Ishikawa (cell line): ENCODE measurements at regions not wholly inside any gene's neighbourhood (a gene's known extent, or its start where the extent isn't known, plus 50 kb on each side); places are given as distances from the start of the nearest gene placed in this dataset.

Experiments
- CEBPB ChIP-seq: IDR thresholded peaks from 2 replicates; pipeline ENCODE4 v1.6.1; 2012
- CREB1 ChIP-seq: IDR thresholded peaks from 2 replicates; pipeline ENCODE4 v1.6.1; 2012; ENCODE audit warnings: low read depth
- EGR1 ChIP-seq: IDR thresholded peaks from 2 replicates; pipeline ENCODE4 v1.6.1; 2012
- EP300 ChIP-seq: IDR thresholded peaks from 2 replicates; pipeline ENCODE4 v1.6.1; 2012; ENCODE audit warnings: borderline replicate concordance
- FOXM1 ChIP-seq: IDR thresholded peaks from 2 replicates; pipeline ENCODE4 v1.6.1; 2012; ENCODE audit warnings: low read depth, borderline replicate concordance
- MAX ChIP-seq: IDR thresholded peaks from 2 replicates; pipeline ENCODE4 v1.6.1; 2012
- NFIC ChIP-seq: IDR thresholded peaks from 2 replicates; pipeline ENCODE4 v1.6.1; 2012
- RAD21 ChIP-seq: IDR thresholded peaks from 2 replicates; pipeline ENCODE4 v1.6.1; 2012; ENCODE audit warnings: low read depth
- REST ChIP-seq: IDR thresholded peaks from 2 replicates; pipeline ENCODE4 v1.6.1; 2012; ENCODE audit warnings: low read depth, mild to moderate bottlenecking
- TAF1 ChIP-seq: IDR thresholded peaks from 2 replicates; pipeline ENCODE4 v1.6.1; 2012; ENCODE audit warnings: low read depth, mild to moderate bottlenecking
- TCF12 ChIP-seq: IDR thresholded peaks from 2 replicates; pipeline ENCODE4 v1.6.1; 2012; ENCODE audit warnings: low read depth
- TEAD4 ChIP-seq: IDR thresholded peaks from 2 replicates; pipeline ENCODE4 v1.6.1; 2012
- USF1 ChIP-seq: IDR thresholded peaks from 2 replicates; pipeline ENCODE4 v1.6.1; 2012
- YY1 ChIP-seq: IDR thresholded peaks from 2 replicates; pipeline ENCODE4 v1.6.1; 2012; ENCODE audit warnings: low read depth
- ZBTB7A ChIP-seq: IDR thresholded peaks from 2 replicates; pipeline ENCODE4 v1.6.1; 2012; ENCODE audit warnings: low read depth

- TF ChIP-seq MAX: no peak
Observed at GRCh38 chr4:125370478-125370877, 55.7 kb downstream of the FAT4 start.

GRCh38 chr4:125382995-125383394, 68.2 kb downstream of the FAT4 start:
- no peak for TF ChIP-seq CEBPB
- TF ChIP-seq YY1: no peak
- no peak for TF ChIP-seq ZBTB7A
- TF ChIP-seq MAX: no peak
- TF ChIP-seq RAD21: no peak
- no peak for TF ChIP-seq NFIC
- TF ChIP-seq USF1: no peak
- TF ChIP-seq EP300: no peak
- TF ChIP-seq EGR1: no peak
- no peak for TF ChIP-seq FOXM1
- no peak for TF ChIP-seq TCF12
- no peak for TF ChIP-seq CREB1

GRCh38 chr4:125387770-125388169, 73.0 kb downstream of the FAT4 start:
- no peak for TF ChIP-seq REST
- no peak for TF ChIP-seq EGR1
- TF ChIP-seq TEAD4: no peak
- no peak for TF ChIP-seq TAF1
- TF ChIP-seq ZBTB7A: no peak
- TF ChIP-seq CREB1: no peak
- no peak for TF ChIP-seq USF1
- no peak for TF ChIP-seq CEBPB
- TF ChIP-seq NFIC: no peak
- TF ChIP-seq YY1: no peak
- TF ChIP-seq TCF12: no peak

- TF ChIP-seq CEBPB (no peak), NFIC (peak; percentile 18; the same call in 1 of the 2 replicates)
Observed at GRCh38 chr4:125388613-125389012, 73.9 kb downstream of the FAT4 start.

- no peak for TF ChIP-seq TAF1
- TF ChIP-seq NFIC: peak; percentile 45
- peak; percentile 44; the same call in 1 of the 2 replicates for TF ChIP-seq FOXM1
- no peak for TF ChIP-seq EGR1
- TF ChIP-seq TEAD4: peak; percentile 78
- no peak for TF ChIP-seq EP300
Observed at GRCh38 chr4:125389713-125390112, 75.0 kb downstream of the FAT4 start.

GRCh38 chr4:125390126-125390525, 75.4 kb downstream of the FAT4 start:
- TF ChIP-seq USF1: no peak
- TF ChIP-seq NFIC: no peak
- no peak for TF ChIP-seq FOXM1
- no peak for TF ChIP-seq EP300
- TF ChIP-seq TEAD4: no peak
- no peak for TF ChIP-seq REST
- no peak for TF ChIP-seq ZBTB7A
- TF ChIP-seq RAD21: no peak
- TF ChIP-seq YY1: no peak
- no peak for TF ChIP-seq EGR1
- TF ChIP-seq CEBPB: no peak
- TF ChIP-seq CREB1: no peak
- no peak for TF ChIP-seq TCF12
- TF ChIP-seq MAX: no peak
- no peak for TF ChIP-seq TAF1
